GM12892 (cell line): ENCODE measurements at regions not wholly inside any gene's neighbourhood (a gene's known extent, or its start where the extent isn't known, plus 50 kb on each side); places are given as distances from the start of the nearest gene placed in this dataset.

Experiments used
- POLR2A ChIP-seq: IDR thresholded peaks from 2 replicates; pipeline ENCODE4 v1.6.1; 2011; ENCODE audit warnings: low read depth, low read length, control low read depth
- POLR2AphosphoS5 ChIP-seq: IDR thresholded peaks from 2 replicates; pipeline ENCODE4 v1.6.1; 2011; ENCODE audit warnings: low read depth, low read length, control low read depth

DNA sequence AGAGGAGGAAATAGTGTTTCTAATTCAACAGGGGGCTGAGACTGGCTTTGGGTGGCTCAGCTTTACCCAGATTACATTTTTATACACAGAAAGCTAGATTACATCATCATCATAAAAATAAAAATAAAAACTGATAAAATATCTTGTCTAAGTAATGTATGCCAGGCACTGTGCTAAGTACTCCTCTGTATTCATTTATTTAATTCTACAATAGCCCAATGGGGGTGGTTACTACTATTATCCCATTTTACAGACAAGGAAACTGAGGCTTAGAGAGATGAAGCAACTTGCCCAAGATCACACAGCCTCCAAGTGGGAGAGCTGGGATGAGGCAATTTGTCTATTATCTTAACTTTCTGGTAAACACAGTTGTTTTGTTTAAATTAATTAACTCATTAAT lies 62.3 kb upstream of the ECE1 start:
- no peak for TF ChIP-seq POLR2AphosphoS5
- no peak for TF ChIP-seq POLR2A
